Fibroblast of lung (primary cell): ENCODE measurements at regions not wholly inside any gene's neighbourhood (a gene's known extent, or its start where the extent isn't known, plus 50 kb on each side); places are given as distances from the start of the nearest gene placed in this dataset.

Experiments
- DNase-seq, 2 donors: peaks; one replicate each; pipeline versions ENCODE4 v3.0.0 to v3.0.0-alpha.2; 2010; ENCODE audit warnings: low read depth in 2 of 2
- H2AFZ ChIP-seq: 2 replicates; pipeline ENCODE4 v1.5.1; 2012; ENCODE audit warnings: low read length, control low read depth, inconsistent platforms
- H3K27ac ChIP-seq: 2 replicates; pipeline ENCODE4 v1.5.1; 2011; ENCODE audit warnings: low read length, control low read depth; ENCODE audit not compliant: insufficient read depth
- H3K27me3 ChIP-seq: 2 replicates; pipeline ENCODE4 v1.5.1; 2011; ENCODE audit warnings: mild to moderate bottlenecking, low read length; ENCODE audit not compliant: control insufficient read depth, insufficient read depth
- H3K36me3 ChIP-seq: 2 replicates; pipeline ENCODE4 v1.5.1; 2011; ENCODE audit warnings: low read length; ENCODE audit not compliant: control insufficient read depth, insufficient read depth
- H3K4me1 ChIP-seq: 2 replicates; pipeline ENCODE4 v1.5.1; 2011; ENCODE audit warnings: low read length; ENCODE audit not compliant: control insufficient read depth, insufficient read depth; ENCODE audit errors: extremely low read depth
- H3K4me2 ChIP-seq: 2 replicates; pipeline ENCODE4 v1.5.1; 2011; ENCODE audit warnings: low read length, control low read depth; ENCODE audit not compliant: insufficient read depth; ENCODE audit errors: extremely low read depth
- H3K4me3 ChIP-seq, 4 experiments: fragments of 200-600 bp in 1 of 4; sonication (generic) in 1 of 4; replicated peaks in 1 of 4; 2 replicates each; pipeline ENCODE4 v1.5.1; 2011 to 2016; ENCODE audit warnings: low read length in 4 of 4, low read depth in 3 of 4, mild to moderate bottlenecking in 3 of 4, control low read depth in 2 of 4, inconsistent platforms in 1 of 4, mixed read lengths in 1 of 4; ENCODE audit not compliant: insufficient read depth in 1 of 4; ENCODE audit errors: control extremely low read depth in 1 of 4
- H3K79me2 ChIP-seq: 2 replicates; pipeline ENCODE4 v1.5.1; 2012; ENCODE audit warnings: mild to moderate bottlenecking, low read length, inconsistent platforms; ENCODE audit not compliant: control insufficient read depth, insufficient read depth
- H3K9ac ChIP-seq: 2 replicates; pipeline ENCODE4 v1.5.1; 2011; ENCODE audit warnings: mild to moderate bottlenecking, low read length, control low read depth; ENCODE audit not compliant: insufficient read depth
- H3K9me3 ChIP-seq: 2 replicates; pipeline ENCODE4 v1.5.1; 2012; ENCODE audit warnings: low read depth, low read length; ENCODE audit not compliant: control insufficient read depth, insufficient read depth
- H4K20me1 ChIP-seq: 2 replicates; pipeline ENCODE4 v1.5.1; 2011; ENCODE audit warnings: low read length; ENCODE audit not compliant: control insufficient read depth, insufficient read depth; ENCODE audit errors: extremely low read depth
- CTCF ChIP-seq, 2 donors: IDR thresholded peaks in 1 of 2; conservative IDR thresholded peaks in 1 of 2; 1 replicate in 1 of 2; 2 replicates in 1 of 2; pipeline ENCODE4 v1.5.1; 2011 to 2012; ENCODE audit warnings: low read length in 2 of 2, control low read depth in 1 of 2, inconsistent platforms in 1 of 2, low read depth in 1 of 2, mild to moderate bottlenecking in 1 of 2
- EZH2 ChIP-seq: IDR thresholded peaks from 2 replicates; pipeline ENCODE4 v1.5.1; 2012; ENCODE audit warnings: low read length, control low read depth, mild to moderate bottlenecking; ENCODE audit errors: missing control alignments

DNA sequence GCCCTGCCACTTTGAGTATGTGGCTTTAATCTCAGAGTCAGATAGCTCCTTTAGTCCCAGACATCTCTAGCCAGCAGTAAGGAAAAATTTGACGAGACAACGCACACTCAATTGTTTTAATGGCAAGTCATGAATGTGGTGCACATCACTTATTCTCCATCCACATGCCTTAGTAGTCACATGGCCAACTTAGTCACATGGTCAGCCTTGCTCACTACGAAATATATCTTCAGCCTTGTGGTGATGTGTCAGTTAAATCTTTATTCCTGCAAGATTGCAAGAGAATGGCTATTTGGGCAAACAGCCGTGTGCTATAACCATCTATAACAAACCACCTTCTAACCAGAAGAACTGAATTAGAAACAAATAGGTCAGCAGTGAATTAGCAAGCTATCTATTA lies 871.1 kb upstream of the CELF2 start:
- Histone ChIP-seq H3K4me3 (no peak overlapping the region), H3K27me3 (no peaks in the 10 kb centered on the region), H3K9ac (no peak overlapping the region), H3K79me2 (no peaks in the 10 kb centered on the region), H3K9me3 (no peaks in the 10 kb centered on the region), H3K4me1 (no peaks in the 10 kb centered on the region), H3K4me2 (no peak overlapping the region), H4K20me1 (no peaks in the 10 kb centered on the region), H3K27ac (no peak overlapping the region), H2AFZ (no peak overlapping the region), H3K36me3 (no peaks in the 10 kb centered on the region)
- DNase-seq, result no peak
- no peak for TF ChIP-seq EZH2

GRCh38 chr10:10149899-10150298 lies 867.8 kb upstream of the CELF2 start:
- H3K9me3 ChIP-seq, result no peaks in the 10 kb centered on the region
- H3K9ac ChIP-seq, result no peak overlapping the region
- no peak overlapping the region for H3K27ac ChIP-seq
- DNase-seq, result peak in 1 of 2 donors; percentile 34
- no peak overlapping the region for H3K4me2 ChIP-seq
- no peak overlapping the region for H2AFZ ChIP-seq
- H3K4me1 ChIP-seq, result no peaks in the 10 kb centered on the region
- TF ChIP-seq CTCF (conservative IDR thresholded peaks at IDR 0.05 in 1 of 2, IDR thresholded peaks at IDR 0.05 in 1 of 2; ENCODE audit: low read depth in 1 of 2, low read length in 2 of 2) (no peak), EZH2 (no peak)
- H3K79me2 ChIP-seq, result no peaks in the 10 kb centered on the region
- no peak overlapping the region for H3K4me3 ChIP-seq
- no peaks in the 10 kb centered on the region for H4K20me1 ChIP-seq
- no peaks in the 10 kb centered on the region for H3K36me3 ChIP-seq
- no peaks in the 10 kb centered on the region for H3K27me3 ChIP-seq

DNA sequence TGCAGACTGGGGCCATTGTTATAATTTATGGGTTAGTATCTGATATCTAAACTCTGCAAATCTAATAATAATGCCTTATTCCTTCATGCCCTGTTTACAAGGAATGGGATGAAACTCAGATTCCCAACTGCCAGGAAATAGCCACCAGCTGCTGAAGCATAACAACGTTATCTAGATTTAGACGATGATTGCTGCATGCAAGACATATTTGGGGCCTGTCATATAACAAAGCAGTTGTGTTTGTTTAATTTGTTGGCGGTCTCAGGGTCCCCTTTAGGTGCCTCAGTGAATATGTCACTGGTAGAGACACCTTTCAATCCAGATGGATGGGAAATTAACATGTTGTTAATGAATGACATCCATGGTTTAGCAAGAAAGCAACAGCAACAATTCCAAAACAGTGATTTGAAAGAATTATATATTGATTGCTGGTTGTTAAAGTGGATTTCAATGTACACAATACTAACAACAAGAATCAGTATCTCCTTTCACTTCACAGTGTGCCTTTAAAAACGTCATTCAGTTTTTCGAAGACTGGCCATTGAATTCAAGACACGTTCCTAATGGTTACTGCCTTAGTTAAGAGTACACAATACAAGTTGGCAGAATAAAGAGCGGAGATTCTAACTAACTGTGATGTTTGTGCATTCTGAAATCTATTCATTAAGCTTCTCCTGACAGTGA lies 860.6 kb upstream of the CELF2 start:
- no peak overlapping the region for H2AFZ ChIP-seq

More for the DNA sequence above, 860.6 kb upstream of the CELF2 start:
- DNase-seq, result no peak
- no peaks in the 10 kb centered on the region for H4K20me1 ChIP-seq
- no peak overlapping the region for H3K27ac ChIP-seq
- H3K4me1 ChIP-seq, result no peaks in the 10 kb centered on the region
- H3K9ac ChIP-seq, result no peak overlapping the region
- no peaks in the 10 kb centered on the region for H3K79me2 ChIP-seq
- H3K9me3 ChIP-seq, result no peaks in the 10 kb centered on the region
- no peaks in the 10 kb centered on the region for H3K36me3 ChIP-seq
- no peak overlapping the region for H3K4me2 ChIP-seq
- no peaks in the 10 kb centered on the region for H3K27me3 ChIP-seq
- no peak overlapping the region for H3K4me3 ChIP-seq
- no peak for TF ChIP-seq EZH2
- TF ChIP-seq CTCF (conservative IDR thresholded peaks at IDR 0.05 in 1 of 2, IDR thresholded peaks at IDR 0.05 in 1 of 2; ENCODE audit: low read depth in 1 of 2, low read length in 2 of 2), result no peak
